K562 (cell line): ENCODE measurements at regions not wholly inside any gene's neighbourhood (a gene's known extent, or its start where the extent isn't known, plus 50 kb on each side); places are given as distances from the start of the nearest gene placed in this dataset.

ENCODE experiments used
- ATAC-seq: fragments of 200-7000 bp; cut with Tn5 transposase; 3 replicates; pipeline ENCODE4 v1.9.1; 2020; ENCODE audit warnings: moderate library complexity
- BruUV-seq: library from RNA; stranded (reverse); fragments of 400-500 nt; replicated peaks from 2 replicates; lab custom pipeline; 2021; lab: Mats Ljungman, UMichigan
- CTCF ChIA-PET: fragments of 300-600 bp; formaldehyde crosslinking; extraction: SDS; loops from one replicate; lab custom pipeline; 2021; ENCODE audit warnings: low intra/inter-chr PET ratio; lab: Yijun Ruan, JAX
- POLR2A ChIA-PET: fragments of 300-600, 350-650 bp; sonication (Branson Sonifier 250); formaldehyde crosslinking; extraction: SDS; loops from one replicate; lab custom pipeline; 2021; ENCODE audit warnings: antibody characterized with exemption, inconsistent platforms; lab: Yijun Ruan, JAX
- DNase-seq, 4 experiments: peaks; one replicate each; pipeline versions ENCODE4 v3.0.0 to v3.0.0-alpha.2; 2011 to 2018; ENCODE audit warnings: low spot score in 3 of 4, mixed read lengths in 3 of 4; ENCODE audit errors: extremely low read depth in 1 of 4
- FAIRE-seq: peaks from 2 replicates; lab custom pipeline; 2011; peaks lifted over from hg19 to GRCh38; lab: Jason Lieb, UNC
- H2AFZ ChIP-seq: 2 replicates; pipeline ENCODE4 v1.6.0; 2011; ENCODE audit warnings: low read depth, low read length, control low read depth, inconsistent platforms
- H3K27ac ChIP-seq: fragments of 200-600 bp; 3 replicates; pipeline ENCODE4 v1.8.0; 2011; ENCODE audit warnings: low read depth, mild to moderate bottlenecking, control low read depth, inconsistent platforms, low read length, moderate library complexity, mixed read lengths; ENCODE audit errors: extremely low read depth
- H3K27me3 ChIP-seq, 2 experiments: fragments of 300-600 bp in 1 of 2; 2 replicates in 1 of 2; 3 replicates in 1 of 2; pipeline versions ENCODE4 v1.6.0 to v1.8.0; 2011; ENCODE audit warnings: inconsistent platforms in 2 of 2, low read length in 2 of 2, mild to moderate bottlenecking in 1 of 2, mixed read lengths in 1 of 2, moderate library complexity in 1 of 2; ENCODE audit not compliant: control insufficient read depth in 2 of 2, insufficient read depth in 2 of 2
- H3K36me3 ChIP-seq: fragments of 300-600 bp; 3 replicates; pipeline ENCODE4 v1.8.0; 2011; ENCODE audit warnings: mild to moderate bottlenecking, low read length, inconsistent platforms; ENCODE audit not compliant: control insufficient read depth, insufficient read depth
- H3K4me1 ChIP-seq, 2 experiments: fragments of 200-600 bp in 1 of 2; replicated peaks in 1 of 2; 2 replicates in 1 of 2; 3 replicates in 1 of 2; pipeline versions ENCODE4 v1.5.1 to v1.8.0; 2011; ENCODE audit warnings: inconsistent platforms in 2 of 2, low read length in 2 of 2, mild to moderate bottlenecking in 1 of 2, mixed read lengths in 1 of 2, moderate library complexity in 1 of 2; ENCODE audit not compliant: control insufficient read depth in 2 of 2, insufficient read depth in 2 of 2
- H3K4me2 ChIP-seq: 2 replicates; pipeline ENCODE4 v1.6.1; 2011; ENCODE audit warnings: low read length, control low read depth, inconsistent platforms, mixed read lengths; ENCODE audit not compliant: insufficient read depth
- H3K4me3 ChIP-seq: fragments of 200-600 bp; sonication (generic), shearing (Covaris generic); 2 replicates; pipeline ENCODE4 v1.5.1; 2016; ENCODE audit warnings: control low read depth, inconsistent platforms
- H3K79me2 ChIP-seq: fragments of 200-600 bp; 3 replicates; pipeline ENCODE4 v1.8.0; 2011; ENCODE audit warnings: low read length, inconsistent platforms; ENCODE audit not compliant: control insufficient read depth, insufficient read depth
- H3K9ac ChIP-seq, 2 experiments: 2 replicates each; pipeline versions ENCODE4 v1.6.0 to v1.6.1; 2011; ENCODE audit warnings: low read depth in 2 of 2, low read length in 2 of 2, control low read depth in 1 of 2, inconsistent platforms in 1 of 2, mild to moderate bottlenecking in 1 of 2, mixed read lengths in 1 of 2; ENCODE audit not compliant: insufficient read depth in 1 of 2
- H3K9me1 ChIP-seq: one replicate; pipeline ENCODE4 v1.6.0; 2011; ENCODE audit warnings: inconsistent platforms, mild to moderate bottlenecking, low read length, moderate library complexity; ENCODE audit not compliant: control insufficient read depth, insufficient read depth
- H3K9me3 ChIP-seq: replicated peaks from 2 replicates; pipeline ENCODE4 v1.5.1; 2011; ENCODE audit warnings: low read depth, low read length, inconsistent platforms; ENCODE audit not compliant: control insufficient read depth, insufficient read depth
- H4K20me1 ChIP-seq: replicated peaks from 2 replicates; pipeline ENCODE4 v1.6.1; 2011; ENCODE audit warnings: low read length, inconsistent platforms, mixed read lengths; ENCODE audit not compliant: control insufficient read depth, insufficient read depth
- CEBPG ChIP-seq, 3 experiments: fragments of 200-800 bp in 1 of 3; sonication (Bioruptor generic) in 1 of 3; sonication (generic) in 1 of 3; formaldehyde crosslinking in 1 of 3; IDR thresholded peaks in 2 of 3; conservative IDR thresholded peaks in 1 of 3; 2 replicates each; pipeline versions ENCODE4 v1.6.1 to v1.8.0; 2016 to 2022; ENCODE audit warnings: missing compliant biosample characterization in 2 of 3, missing genetic modification characterization in 2 of 3, mild to moderate bottlenecking in 1 of 3, missing genetic modification reagents in 1 of 3
- EP300 ChIP-seq: IDR thresholded peaks from 2 replicates; pipeline ENCODE4 v1.6.1; 2012; ENCODE audit warnings: low read length, improper control_type of control experiment
- FOXM1 ChIP-seq, 2 experiments: fragments of 450-650 bp in 1 of 2; sonication (generic) in 1 of 2; formaldehyde crosslinking in 1 of 2; IDR thresholded peaks; 2 replicates each; pipeline versions ENCODE4 v1.6.1 to v1.9.0; 2017 to 2022; ENCODE audit warnings: low read depth in 2 of 2, mild to moderate bottlenecking in 2 of 2, missing genetic modification reagents in 1 of 2, moderate library complexity in 1 of 2
- NCOA2 ChIP-seq, 2 experiments: fragments of 450-650 bp; IDR thresholded peaks; 2 replicates each; pipeline ENCODE4 v1.6.1; 2018; ENCODE audit warnings: mild to moderate bottlenecking in 2 of 2, moderate library complexity in 1 of 2; ENCODE audit not compliant: partially characterized antibody in 2 of 2
- NR2C2 ChIP-seq, 2 experiments: fragments of 200-800 bp in 1 of 2; sonication (Bioruptor generic) in 1 of 2; sonication (generic) in 1 of 2; formaldehyde crosslinking in 1 of 2; IDR thresholded peaks; 2 replicates each; pipeline versions ENCODE4 v1.6.1 to v1.8.0; 2016 to 2022; ENCODE audit warnings: mild to moderate bottlenecking in 1 of 2, missing compliant biosample characterization in 1 of 2, missing genetic modification characterization in 1 of 2, missing genetic modification reagents in 1 of 2
- PURB ChIP-seq: sonication (generic); formaldehyde crosslinking; IDR thresholded peaks from 2 replicates; pipeline ENCODE4 v1.9.0; 2021; ENCODE audit warnings: low read depth, mild to moderate bottlenecking, missing genetic modification reagents
- RNF2 ChIP-seq: sonication (generic); IDR thresholded peaks from 2 replicates; pipeline ENCODE4 v1.6.1; 2016
- SIX5 ChIP-seq, 2 experiments: IDR thresholded peaks; 2 replicates each; pipeline ENCODE4 v1.6.1; 2011; ENCODE audit warnings: low read length in 2 of 2, borderline replicate concordance in 1 of 2, low read depth in 1 of 2, mild to moderate bottlenecking in 1 of 2, moderate library complexity in 1 of 2; ENCODE audit not compliant: insufficient read depth in 1 of 2
- ZFP36 ChIP-seq: fragments of 150-350 bp; IDR thresholded peaks from 2 replicates; pipeline ENCODE4 v1.6.1; 2018; ENCODE audit warnings: low read length, low read depth; ENCODE audit not compliant: partially characterized antibody
- ZNF175 ChIP-seq: fragments of 200-800 bp; sonication (Bioruptor generic); IDR thresholded peaks from 2 replicates; pipeline ENCODE4 v1.6.1; 2016; ENCODE audit warnings: low read depth, mild to moderate bottlenecking, missing genetic modification characterization, missing compliant biosample characterization
- ZNF324 ChIP-seq: fragments of 250-450 bp; sonication (Bioruptor Pico); IDR thresholded peaks from 2 replicates; pipeline ENCODE4 v1.4.0; 2020; ENCODE audit warnings: mild to moderate bottlenecking
- WGBS: fragments of 100-300 bp; shearing (Covaris generic); methylation state at CpG from one replicate; pipeline ENCODE4 v1.1.6; 2016; ENCODE audit warnings: low coverage, mixed read lengths; ENCODE audit not compliant: insufficient coverage; ENCODE audit errors: missing lambda C conversion rate; 5-methylcytosine and 5-hydroxymethylcytosine counted together
- in situ Hi-C: fragments of 300-500 bp; cut with MboI; formaldehyde crosslinking; loops from 4 replicates; pipeline ENCODE4 v1.15.0; 2018; ENCODE audit warnings: inconsistent platforms, mixed read lengths
- intact Hi-C: fragments of 100-400 bp; cut with micrococcal nuclease; formaldehyde crosslinking; loops from 2 replicates; pipeline ENCODE4 v1.14.2; 2022
- TF ChIP-seq, protein P1 (sequence below), 2 experiments: fragments of 450-650 bp in 1 of 2; sonication (generic) in 1 of 2; formaldehyde crosslinking in 1 of 2; IDR thresholded peaks in 1 of 2; conservative IDR thresholded peaks in 1 of 2; 2 replicates each; pipeline versions ENCODE4 v1.6.1 to v1.8.1; 2016 to 2023; ENCODE audit warnings: mild to moderate bottlenecking in 2 of 2, moderate library complexity in 2 of 2, inconsistent platforms in 1 of 2, missing genetic modification reagents in 1 of 2
- TF ChIP-seq, protein P2 (sequence below): sonication (generic); formaldehyde crosslinking; IDR thresholded peaks from 2 replicates; pipeline ENCODE4 v1.8.0; 2022; ENCODE audit warnings: missing genetic modification reagents, mild to moderate bottlenecking, borderline replicate concordance

DNA sequence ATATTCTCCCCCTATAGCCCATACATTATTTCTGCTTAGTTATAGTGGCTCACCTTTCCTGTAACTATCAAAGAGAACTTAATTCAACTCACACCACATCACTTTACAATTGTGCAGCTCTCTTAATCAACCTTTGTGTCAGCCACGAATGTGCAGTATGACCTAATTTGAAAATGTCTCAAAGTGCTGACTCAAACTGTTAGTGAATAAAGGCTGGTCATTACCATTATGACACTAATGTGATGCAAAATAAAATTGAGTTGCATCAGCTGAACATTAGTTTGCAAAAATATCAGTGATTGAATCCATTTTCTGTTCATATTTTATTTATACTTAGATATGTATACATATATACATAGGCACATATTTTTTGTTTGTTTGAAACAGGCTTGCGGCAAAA, 251.8 kb downstream of the MEIS1 start (continued):
- TF ChIP-seq NR2C2 (CRISPR knock-in tag; IDR thresholded peaks at IDR 0.05) (no peak), NR2C2 (tag; IDR thresholded peaks at IDR 0.05) (no peak), EP300 (no peak), ZFP36 (no peak), RNF2 (0 out of 2 replicates have a peak, but pooled peaks have one; percentile 12), CEBPG (CRISPR knock-in tag; IDR thresholded peaks at IDR 0.05) (no peak), CEBPG (tag; conservative IDR thresholded peaks at IDR 0.05 in 1 of 2, IDR thresholded peaks at IDR 0.05 in 1 of 2) (peak; percentile 48 to 68; a peak in 3 of 4 replicates), SIX5 (IDR thresholded peaks at IDR 0.05; ENCODE audit: borderline replicate concordance in 1 of 2, insufficient read depth in 1 of 2, low read depth in 1 of 2, low read length in 2 of 2) (no peak), NCOA2 (IDR thresholded peaks at IDR 0.05; ENCODE audit: partially characterized antibody in 2 of 2) (no peak)
- TF ChIP-seq, protein P1, sequence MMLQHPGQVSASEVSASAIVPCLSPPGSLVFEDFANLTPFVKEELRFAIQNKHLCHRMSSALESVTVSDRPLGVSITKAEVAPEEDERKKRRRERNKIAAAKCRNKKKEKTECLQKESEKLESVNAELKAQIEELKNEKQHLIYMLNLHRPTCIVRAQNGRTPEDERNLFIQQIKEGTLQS (IDR thresholded peaks at IDR 0.05), result peak; percentile 68; the same call in 1 of the 2 replicates
- TF ChIP-seq, protein P1 (CRISPR knock-in tag; conservative IDR thresholded peaks at IDR 0.05), result no peak

DNA sequence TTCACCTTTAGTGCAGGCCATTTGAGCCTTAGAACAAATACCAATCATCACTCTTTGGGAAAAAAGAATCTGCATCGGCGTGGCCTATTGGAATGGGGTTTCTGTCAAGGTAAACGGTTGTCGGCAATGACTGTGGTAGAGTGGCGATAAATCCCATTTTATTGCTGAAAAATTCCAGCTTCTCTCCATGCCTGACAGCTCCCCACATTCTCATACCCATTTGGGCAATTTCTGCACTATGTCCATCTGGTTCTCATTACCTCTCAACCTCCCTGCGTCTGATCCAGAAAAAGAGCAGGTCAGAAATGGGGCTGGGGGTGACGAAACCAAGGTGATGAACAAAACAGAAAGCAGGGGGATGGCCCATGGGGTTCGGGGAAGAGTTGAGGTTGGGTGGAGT, 254.0 kb downstream of the MEIS1 start:
- Histone ChIP-seq H4K20me1 (no peaks in the 10 kb centered on the region), H3K36me3 (no peaks in the 10 kb centered on the region), H3K9ac (no peak overlapping the region), H3K4me2 (no peak overlapping the region), H3K27me3 (no peaks in the 10 kb centered on the region), H3K9me3 (no peaks in the 10 kb centered on the region), H3K79me2 (no peaks in the 10 kb centered on the region), H3K4me3 (no peak overlapping the region), H3K4me1 (no peaks in the 10 kb centered on the region), H3K27ac (no peak overlapping the region), H3K9me1 (no peaks in the 10 kb centered on the region), H2AFZ (no peak overlapping the region)
- POLR2A ChIA-PET, result interaction anchor here (0.9 to 1.3 kb wide), 2 partner anchors 12 to 23 kb away, joined by 3 read pairs; no protein-coding TSS in a partner anchor
- ATAC-seq (no peak), FAIRE-seq (no peak), DNase-seq (no peak)
- TF ChIP-seq ZNF324 (no peak), FOXM1 (IDR thresholded peaks at IDR 0.05; ENCODE audit: low read depth) (no peak), FOXM1 (CRISPR knock-in tag; IDR thresholded peaks at IDR 0.05; ENCODE audit: low read depth) (no peak), ZNF175 (CRISPR knock-in tag) (no peak), PURB (no peak)
- TF ChIP-seq, protein P2, sequence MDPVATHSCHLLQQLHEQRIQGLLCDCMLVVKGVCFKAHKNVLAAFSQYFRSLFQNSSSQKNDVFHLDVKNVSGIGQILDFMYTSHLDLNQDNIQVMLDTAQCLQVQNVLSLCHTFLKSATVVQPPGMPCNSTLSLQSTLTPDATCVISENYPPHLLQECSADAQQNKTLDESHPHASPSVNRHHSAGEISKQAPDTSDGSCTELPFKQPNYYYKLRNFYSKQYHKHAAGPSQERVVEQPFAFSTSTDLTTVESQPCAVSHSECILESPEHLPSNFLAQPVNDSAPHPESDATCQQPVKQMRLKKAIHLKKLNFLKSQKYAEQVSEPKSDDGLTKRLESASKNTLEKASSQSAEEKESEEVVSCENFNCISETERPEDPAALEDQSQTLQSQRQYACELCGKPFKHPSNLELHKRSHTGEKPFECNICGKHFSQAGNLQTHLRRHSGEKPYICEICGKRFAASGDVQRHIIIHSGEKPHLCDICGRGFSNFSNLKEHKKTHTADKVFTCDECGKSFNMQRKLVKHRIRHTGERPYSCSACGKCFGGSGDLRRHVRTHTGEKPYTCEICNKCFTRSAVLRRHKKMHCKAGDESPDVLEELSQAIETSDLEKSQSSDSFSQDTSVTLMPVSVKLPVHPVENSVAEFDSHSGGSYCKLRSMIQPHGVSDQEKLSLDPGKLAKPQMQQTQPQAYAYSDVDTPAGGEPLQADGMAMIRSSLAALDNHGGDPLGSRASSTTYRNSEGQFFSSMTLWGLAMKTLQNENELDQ (CRISPR knock-in tag), result no peak
- 8% methylated on average over 8 of the region's 8 CpGs for WGBS
- CTCF ChIA-PET, result no interaction called here
- intact Hi-C loops (no loop called here), in situ Hi-C loops (no loop called here)
- BruUV-seq, result no TSS peak
